GM21528 (cell line): ENCODE measurements at regions not wholly inside any gene's neighbourhood (a gene's known extent, or its start where the extent isn't known, plus 50 kb on each side); places are given as distances from the start of the nearest gene placed in this dataset.

Experiments used
- ATAC-seq: cut with Tn5 transposase; IDR thresholded peaks from one replicate; pipeline ENCODE4 v1.9.1; 2021; ENCODE audit warnings: mild to moderate bottlenecking, moderate library complexity; ENCODE audit not compliant: unreplicated experiment, low FRiP score

DNA sequence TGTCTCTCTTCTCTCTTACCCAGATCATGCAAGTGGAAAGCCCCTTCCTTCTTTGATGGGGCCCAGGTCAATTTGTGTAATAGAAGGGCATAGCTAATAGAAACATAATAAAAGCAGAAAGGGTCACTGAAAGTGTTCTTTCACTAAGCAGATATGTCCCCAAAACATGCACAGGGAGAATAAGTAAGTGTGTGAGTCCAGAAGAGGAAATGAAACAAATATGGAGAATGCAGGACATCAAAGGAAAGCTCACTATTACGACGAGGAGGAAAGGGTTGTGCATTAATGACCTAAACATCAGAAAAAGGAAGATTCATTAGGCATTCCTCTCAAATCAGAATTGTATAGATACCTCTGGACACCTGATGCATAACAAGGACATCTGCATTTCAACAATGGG lies 81.4 kb upstream of the SMYD2 start:
- ATAC-seq: no peak

DNA sequence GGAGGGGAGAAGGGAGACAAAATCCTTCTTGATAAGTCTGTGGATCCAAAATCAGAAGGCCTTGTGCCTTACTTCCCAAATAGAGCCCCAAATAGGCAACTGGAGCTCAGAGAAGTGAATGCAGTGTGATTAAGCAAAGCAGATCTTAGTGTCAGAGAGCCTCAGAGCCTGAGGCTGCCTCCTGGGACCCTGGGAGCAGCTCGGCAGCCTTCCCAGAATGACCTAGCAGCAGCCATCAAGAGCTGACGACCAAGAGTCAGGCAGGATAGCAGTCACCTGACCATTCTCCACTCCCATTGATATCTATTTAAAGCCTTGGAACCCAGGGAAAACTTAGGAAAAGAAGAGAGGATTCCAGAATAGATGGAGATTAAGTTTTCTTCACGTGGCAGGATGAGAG lies 78.0 kb upstream of the SMYD2 start:
- no peak for ATAC-seq

DNA sequence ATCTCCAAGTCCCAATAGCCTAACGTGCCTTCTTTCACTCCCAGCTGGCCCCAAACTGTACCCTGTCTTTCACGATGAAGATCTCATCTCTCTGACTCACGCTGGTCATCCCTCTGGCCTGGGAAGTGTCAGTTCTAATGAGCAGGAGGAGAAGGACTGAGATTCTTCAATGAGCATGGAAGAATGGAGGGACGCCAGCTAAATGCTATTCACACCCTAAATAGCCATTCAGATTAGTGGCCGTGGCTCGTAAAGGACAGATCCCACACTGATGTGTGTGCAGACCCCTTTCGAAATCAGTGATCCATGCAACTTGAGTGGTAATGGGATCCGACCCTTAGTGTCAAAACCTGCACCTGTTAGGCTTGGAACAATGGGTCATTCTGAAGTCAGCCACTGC lies 75.9 kb upstream of the SMYD2 start:
- ATAC-seq: no peak

DNA sequence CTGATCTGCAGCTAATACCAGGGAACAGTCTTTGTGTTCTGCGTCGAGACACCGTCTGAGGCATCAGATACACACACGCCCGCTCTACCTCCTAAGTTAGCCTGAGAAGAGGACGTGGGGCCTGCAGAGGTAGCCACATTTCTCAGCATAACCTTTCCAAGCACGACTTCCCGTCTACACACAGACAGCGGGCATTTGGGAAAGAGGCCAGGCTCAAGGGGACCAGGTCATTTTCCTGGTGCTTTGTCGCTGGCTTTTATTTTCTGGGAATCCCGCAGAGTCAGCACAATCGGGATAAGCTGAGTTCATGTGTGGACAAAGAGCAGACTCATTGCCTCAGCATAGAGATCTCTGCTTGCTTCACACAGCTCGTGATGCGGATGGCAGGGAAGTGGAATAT lies 72.5 kb upstream of the SMYD2 start:
- no peak for ATAC-seq

DNA sequence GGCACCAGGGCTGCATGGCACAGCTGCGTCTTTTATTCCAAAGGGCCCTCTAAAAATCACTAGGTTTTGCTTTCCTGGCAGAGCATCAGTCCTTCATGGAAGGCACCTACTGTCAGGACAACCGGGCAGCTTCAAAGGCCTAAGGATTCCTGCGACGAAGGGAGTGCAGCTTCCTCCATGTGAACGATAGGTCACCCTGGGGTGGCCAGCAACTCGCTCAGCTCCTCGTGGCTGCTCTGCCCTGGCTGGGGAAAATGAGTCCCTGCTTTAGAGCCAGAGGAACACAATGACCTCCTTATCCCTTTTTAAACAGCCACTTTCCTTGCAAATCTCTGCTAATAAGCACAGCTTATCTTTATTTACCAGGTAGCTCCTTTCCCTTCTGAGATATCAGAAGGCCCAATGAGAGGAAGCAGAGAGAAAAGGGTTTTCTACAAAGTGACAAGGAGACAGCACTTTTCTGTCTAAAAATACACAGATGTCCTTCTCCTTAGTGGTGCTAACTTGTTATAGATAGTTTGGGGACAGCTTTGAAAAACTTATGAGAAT lies 71.6 kb upstream of the SMYD2 start:
- no peak for ATAC-seq

DNA sequence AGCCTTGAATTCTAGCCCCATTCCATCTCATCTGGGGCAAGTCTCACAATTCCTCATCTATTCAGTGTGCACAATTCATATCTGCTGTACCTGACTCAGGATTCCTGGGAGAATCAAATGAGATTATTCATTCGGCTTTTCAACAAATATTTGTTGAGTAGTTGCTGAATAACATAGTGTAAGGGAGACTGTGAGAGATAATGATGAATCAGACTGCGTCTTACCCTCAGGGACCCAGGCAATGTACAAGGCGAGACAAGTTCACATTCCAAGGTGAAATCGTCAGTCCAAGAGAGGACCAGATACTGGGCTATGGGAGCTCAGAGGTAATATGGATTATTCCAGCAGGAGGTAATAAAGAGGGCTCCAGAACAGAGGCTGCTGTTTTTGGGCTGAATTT lies 67.8 kb upstream of the SMYD2 start:
- no peak for ATAC-seq

DNA sequence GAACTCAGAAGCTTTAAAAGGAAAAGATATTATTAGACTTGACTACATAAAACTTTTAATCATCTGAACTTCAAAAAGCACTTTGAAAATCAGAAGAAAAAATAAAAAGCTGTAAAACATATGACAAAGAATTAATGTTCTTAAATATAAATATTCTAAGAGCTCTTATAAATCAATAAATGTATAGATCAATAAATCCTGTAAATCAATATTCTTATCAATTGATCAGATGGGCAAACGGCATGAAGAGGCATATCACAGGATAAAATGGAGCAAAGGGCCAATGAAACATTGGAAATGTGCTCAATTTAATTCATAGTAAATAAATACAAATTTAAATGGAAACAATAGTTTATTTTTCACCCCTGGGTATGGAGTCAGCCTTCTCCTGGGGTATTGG lies 66.1 kb upstream of the SMYD2 start:
- ATAC-seq: no peak

DNA sequence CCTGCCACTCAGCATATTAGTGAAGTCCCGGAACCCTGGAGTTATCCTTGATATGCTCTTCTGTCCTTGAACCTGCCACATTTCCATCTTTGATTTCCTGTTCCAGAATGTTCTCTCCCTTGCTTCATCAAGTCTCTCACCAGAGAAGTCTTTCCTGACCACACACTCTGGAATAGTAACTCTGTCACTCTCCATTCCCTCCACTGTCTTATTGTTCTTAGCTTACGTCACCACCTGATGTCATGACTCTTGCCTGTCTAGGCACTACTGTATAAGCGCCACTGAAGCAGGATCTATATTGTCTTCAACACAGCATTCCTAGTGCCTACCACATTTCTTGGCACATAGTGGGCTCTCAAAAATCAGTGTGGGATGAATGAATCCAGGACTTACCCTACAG lies 65.4 kb upstream of the SMYD2 start:
- no peak for ATAC-seq

DNA sequence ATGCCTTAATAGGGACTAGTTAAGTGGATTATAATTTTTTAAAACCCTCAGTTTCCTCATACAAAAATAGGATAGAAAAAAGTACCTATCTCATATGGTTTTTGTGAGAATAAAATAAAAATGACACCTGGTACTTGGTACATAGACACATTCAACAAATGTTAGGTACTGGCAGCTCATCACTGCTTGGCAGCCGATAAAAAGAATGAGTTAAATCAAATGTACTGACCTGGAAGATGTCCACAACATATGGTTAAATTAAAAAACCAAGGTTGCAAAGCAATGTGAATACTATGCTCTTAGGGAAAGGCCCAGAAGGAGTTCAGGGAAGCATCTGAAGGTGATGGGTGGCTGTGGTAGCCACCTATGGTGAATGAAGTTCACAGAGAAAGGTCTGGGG lies 64.9 kb upstream of the SMYD2 start:
- ATAC-seq: no peak

DNA sequence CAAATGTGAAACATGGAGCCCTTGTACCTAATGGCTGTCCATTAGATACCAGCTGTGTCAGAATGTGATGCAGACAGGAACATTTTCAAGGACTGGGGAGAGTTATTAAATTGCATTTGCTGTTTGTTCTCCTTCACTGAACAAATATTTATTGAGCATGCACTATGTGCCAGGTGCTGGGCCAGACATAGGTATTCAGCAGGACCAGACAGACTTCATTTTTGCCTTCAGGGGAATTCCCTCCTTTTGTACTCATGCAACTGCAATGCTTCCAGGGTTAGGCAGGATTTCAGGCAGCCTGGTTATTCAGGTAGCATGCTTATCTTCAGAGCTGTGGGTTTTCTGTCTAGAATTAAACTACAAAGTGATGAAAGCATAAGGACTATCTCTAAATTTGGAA lies 64.2 kb upstream of the SMYD2 start:
- ATAC-seq: no peak

DNA sequence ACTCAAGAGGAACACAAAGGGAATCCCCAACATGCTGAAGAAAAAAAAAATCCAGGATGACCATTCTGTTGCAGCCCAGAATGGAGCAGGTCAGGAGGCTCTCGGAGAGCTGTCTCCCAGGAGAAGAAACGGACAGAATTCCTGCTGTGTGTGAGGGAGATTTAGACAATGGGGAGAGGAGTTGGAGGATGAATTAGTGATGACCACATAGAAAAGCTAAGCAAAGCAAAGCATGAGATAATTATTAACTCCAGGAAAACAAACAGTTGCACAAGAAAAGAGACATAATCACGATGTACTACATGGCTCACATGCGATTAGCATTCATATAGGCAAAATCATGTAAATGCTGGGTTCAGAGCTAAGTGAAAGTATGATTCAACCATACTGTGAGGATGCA lies 61.1 kb upstream of the SMYD2 start:
- no peak for ATAC-seq

DNA sequence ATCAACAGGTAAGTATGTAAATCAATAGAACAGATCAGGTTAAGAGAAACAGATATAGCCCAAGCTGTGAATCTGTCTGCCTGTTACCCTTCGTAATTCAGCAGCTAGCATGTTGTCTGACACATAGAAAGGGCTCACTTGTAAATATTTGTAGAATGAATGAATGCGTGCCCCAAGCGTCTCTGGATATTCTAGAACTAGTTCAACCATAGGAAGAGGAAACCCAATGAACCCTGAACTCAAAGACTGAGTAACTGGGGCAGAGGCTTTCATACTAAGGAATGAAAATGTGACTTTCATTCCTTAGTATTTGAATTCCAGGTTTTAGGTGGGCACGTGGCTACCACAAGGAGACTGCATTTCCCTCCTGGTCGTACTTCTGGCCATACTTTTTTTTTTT lies 60.1 kb upstream of the SMYD2 start:
- no peak for ATAC-seq

DNA sequence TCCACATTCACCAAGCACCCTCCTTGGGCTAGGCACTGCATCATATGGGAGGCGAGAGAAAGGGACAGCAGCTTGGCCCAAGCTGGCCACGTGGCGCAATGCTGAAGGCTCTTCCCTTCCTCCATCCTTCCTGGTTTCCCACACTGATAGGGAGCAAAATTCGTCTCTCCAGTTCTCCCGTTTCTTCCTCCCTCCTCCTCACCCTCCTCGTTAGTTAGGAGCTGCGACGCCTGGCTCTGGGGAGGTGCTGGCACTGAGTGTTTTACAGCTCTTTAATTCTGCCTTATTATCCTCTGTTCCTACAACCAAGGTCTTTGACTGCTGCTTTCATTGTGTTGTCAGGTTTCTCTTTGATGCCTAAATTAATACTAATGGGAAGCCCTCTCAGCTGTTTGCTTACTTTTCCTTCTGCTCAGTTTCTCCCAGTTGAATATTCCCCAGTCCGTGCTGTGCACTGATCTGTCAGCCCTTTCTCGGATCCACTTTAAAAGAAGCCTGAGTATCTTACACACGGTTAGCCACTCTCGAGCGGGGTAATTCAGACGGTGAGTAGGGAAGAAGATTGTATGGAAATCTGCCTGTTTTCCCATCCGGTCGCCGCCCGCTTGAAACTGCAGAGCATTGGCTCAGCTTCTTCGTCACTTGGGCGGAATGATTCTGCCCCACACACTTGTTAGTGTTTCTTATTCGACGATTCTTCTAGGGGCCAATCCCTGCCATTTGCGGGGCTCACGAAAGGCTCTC lies 56.2 kb upstream of the SMYD2 start:
- ATAC-seq: no peak

DNA sequence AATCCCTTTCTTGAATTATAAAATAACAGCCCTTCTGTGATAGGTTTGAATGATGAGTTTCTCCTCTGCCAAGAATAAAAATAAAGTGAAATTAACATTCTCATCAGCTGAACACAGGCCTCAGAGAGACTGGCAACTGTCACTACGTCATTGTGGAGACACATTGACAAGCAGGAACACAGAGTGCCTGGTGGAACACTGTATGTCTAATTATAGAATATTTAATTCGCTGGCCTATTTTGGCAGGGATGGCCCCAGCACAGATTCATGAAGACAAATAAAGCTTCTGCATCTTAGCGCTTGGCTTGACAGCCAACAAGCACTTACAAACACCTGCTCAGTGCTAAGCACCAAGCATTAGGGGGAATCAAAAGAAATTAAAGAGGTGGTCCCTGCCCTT lies 52.0 kb upstream of the SMYD2 start:
- no peak for ATAC-seq

DNA sequence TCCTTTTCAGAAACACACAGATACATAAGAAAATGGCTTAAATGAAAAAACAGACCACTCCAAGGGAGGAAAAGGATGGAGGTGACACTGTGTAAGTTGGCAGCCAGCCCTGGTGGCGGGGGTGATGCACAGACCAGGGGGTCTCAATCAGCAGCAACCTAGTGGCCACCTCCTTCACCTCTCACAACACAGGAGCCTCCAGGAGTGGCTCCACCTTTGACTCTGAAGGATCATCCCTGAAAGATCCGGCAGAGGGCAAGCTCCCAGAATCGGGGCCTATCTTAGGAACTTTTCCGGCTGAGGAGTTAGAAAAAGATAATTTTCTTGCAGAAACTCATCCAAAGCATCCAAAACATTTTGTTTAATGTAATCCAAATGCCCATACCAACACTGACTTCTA lies 51.2 kb upstream of the SMYD2 start:
- no peak for ATAC-seq
